B cell (primary cell): ENCODE measurements at regions not wholly inside any gene's neighbourhood (a gene's known extent, or its start where the extent isn't known, plus 50 kb on each side); places are given as distances from the start of the nearest gene placed in this dataset.

Source experiments
- CTCF ChIP-seq: fragments of 200-600 bp; IDR thresholded peaks from one replicate; pipeline ENCODE4 v1.8.0; 2022; ENCODE audit warnings: antibody characterized with exemption, mild to moderate bottlenecking
- EZH2 ChIP-seq: IDR thresholded peaks from 2 replicates; pipeline ENCODE4 v1.6.1; 2012; ENCODE audit warnings: borderline replicate concordance, low read depth, mild to moderate bottlenecking, moderate library complexity, low read length; ENCODE audit not compliant: insufficient read depth, poor library complexity, severe bottlenecking

- TF ChIP-seq CTCF (no peak), EZH2 (no peak)
Measured at GRCh38 chr13:80022146-80022545, 318.8 kb downstream of the SPRY2 start.
